ENCODE measurements at regions not wholly inside any gene's neighbourhood (a gene's known extent, or its start where the extent isn't known, plus 50 kb on each side); places are given as distances from the start of the nearest gene placed in this dataset.
"Not testable (repeated sequence)": the region's sequence is repeated elsewhere in the genome, so short reads cannot be mapped to it uniquely, and the experiment has no call there.

DNA sequence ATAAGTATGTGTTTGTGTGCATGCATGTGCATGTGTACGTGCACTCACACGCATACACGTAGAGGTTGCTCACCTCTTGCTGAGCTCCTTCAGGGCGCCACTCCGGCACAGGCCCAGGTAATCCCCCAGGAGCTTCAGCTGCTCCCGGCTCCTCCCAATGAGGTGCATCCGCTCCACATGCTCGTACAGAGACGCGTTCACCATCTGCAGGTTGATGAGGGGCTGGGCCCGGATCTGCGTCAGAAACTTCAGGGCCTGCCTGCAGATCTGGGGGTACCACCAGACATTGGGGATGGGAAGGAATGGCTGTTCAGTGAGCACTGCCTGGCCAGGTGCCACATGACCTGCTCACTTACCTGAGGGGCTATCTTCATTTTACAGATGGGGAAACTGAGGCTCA lies 127.0 kb downstream of the LRRC37A3 start:
- not testable (repeated sequence) for H3K27ac ChIP-seq (ENCODE audit: low read depth, low read length); H3K27me3 ChIP-seq (ENCODE audit: control insufficient read depth in 1 of 2, insufficient read depth in 2 of 2, low read length in 2 of 2); H3K4me3 ChIP-seq (ENCODE audit: low read depth in 1 of 2, low read length in 2 of 2); H3K9me3 ChIP-seq (ENCODE audit: control insufficient read depth in 1 of 2, low read length in 2 of 2); H3K4me1 ChIP-seq (ENCODE audit: control insufficient read depth in 1 of 2, insufficient read depth in 2 of 2, low read length in 2 of 2); H3K9ac ChIP-seq (ENCODE audit: low read depth in 1 of 2, low read length in 2 of 2)
- peaks cover 0 to 11% of the 10 kb centered on the region in 2 donors for H3K36me3 ChIP-seq (ENCODE audit: control insufficient read depth in 1 of 2, insufficient read depth in 2 of 2, low read length in 2 of 2)

DNA sequence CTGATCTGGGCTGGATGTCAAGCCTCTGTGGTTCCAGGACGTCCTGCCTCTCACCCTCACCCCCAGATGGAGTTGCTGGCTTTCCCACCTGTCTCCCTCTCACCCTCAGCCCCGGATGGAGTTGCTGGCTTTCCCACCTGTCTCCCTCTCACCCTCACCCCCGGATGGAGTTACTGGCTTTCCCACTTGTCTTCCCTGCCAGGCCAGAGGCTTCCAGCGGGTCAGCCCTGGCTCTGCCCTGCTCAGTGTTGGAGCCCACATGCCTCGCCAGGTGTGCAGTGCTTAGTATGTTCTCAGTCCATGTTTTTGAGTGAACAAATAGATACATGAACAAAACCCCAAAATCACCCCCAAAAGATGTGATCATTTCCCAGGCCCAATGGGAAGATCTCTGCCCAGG lies 127.6 kb downstream of the LRRC37A3 start:
- H3K4me3 ChIP-seq (ENCODE audit: low read depth in 1 of 2, low read length in 2 of 2); H3K27ac ChIP-seq (ENCODE audit: low read depth, low read length); H3K27me3 ChIP-seq (ENCODE audit: control insufficient read depth in 1 of 2, insufficient read depth in 2 of 2, low read length in 2 of 2); H3K9me3 ChIP-seq (ENCODE audit: control insufficient read depth in 1 of 2, low read length in 2 of 2); H3K9ac ChIP-seq (ENCODE audit: low read depth in 1 of 2, low read length in 2 of 2): not testable (repeated sequence)
- H3K36me3 ChIP-seq (ENCODE audit: control insufficient read depth in 1 of 2, insufficient read depth in 2 of 2, low read length in 2 of 2): peaks cover 0 to 14% of the 10 kb centered on the region in 2 donors
- H3K4me1 ChIP-seq (ENCODE audit: control insufficient read depth in 1 of 2, insufficient read depth in 2 of 2, low read length in 2 of 2): peaks cover 9 to 10% of the 10 kb centered on the region in 2 donors

DNA sequence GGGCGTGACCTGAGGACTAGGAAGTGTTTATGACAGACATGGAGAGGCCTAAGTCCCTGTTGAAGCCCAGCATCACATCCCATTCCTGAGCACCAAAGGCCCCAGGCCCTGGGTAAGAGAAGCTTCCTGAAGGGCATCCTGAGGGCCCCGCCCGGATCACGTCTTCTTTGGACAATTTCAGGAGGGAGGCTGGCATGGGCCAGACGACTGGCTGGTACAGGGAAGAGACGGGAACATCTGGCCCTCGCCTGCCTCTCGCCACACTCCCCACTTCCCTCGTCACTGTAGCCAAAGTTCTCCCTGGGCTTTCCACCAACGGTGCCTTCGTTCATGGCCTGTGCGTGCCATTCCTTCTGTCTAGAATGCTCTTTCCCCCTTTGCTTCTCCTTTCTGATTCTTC lies 128.1 kb downstream of the LRRC37A3 start:
- H3K9ac ChIP-seq (ENCODE audit: low read depth in 1 of 2, low read length in 2 of 2); H3K9me3 ChIP-seq (ENCODE audit: control insufficient read depth in 1 of 2, low read length in 2 of 2); H3K4me3 ChIP-seq (ENCODE audit: low read depth in 1 of 2, low read length in 2 of 2); H3K27me3 ChIP-seq (ENCODE audit: control insufficient read depth in 1 of 2, insufficient read depth in 2 of 2, low read length in 2 of 2); H3K27ac ChIP-seq (ENCODE audit: low read depth, low read length): not testable (repeated sequence)
- H3K36me3 ChIP-seq (ENCODE audit: control insufficient read depth in 1 of 2, insufficient read depth in 2 of 2, low read length in 2 of 2): peaks cover 0 to 19% of the 10 kb centered on the region in 2 donors
- peaks cover 13 to 14% of the 10 kb centered on the region in 2 donors for H3K4me1 ChIP-seq (ENCODE audit: control insufficient read depth in 1 of 2, insufficient read depth in 2 of 2, low read length in 2 of 2)

DNA sequence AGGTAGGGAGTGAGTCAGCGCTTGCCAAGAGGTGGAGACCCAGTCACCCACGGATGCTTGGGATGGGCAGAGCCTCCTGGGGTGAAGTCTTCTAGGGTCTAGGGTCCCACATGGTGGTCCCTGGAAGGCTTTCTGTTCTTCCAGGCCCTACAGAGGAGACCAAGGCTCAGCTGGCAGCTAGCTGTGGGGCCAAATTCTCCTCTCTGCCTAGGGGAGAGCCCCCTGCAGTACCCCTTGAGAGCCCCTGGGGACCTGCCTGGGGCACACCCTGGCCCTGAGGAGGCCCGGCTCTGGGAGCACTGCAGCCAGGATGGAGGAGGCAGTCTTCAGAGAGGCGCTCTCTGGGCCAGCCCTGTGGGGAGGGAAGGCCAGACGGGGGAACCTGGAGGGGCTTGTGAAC lies 128.6 kb upstream of the SMURF2 start:
- not testable (repeated sequence) for H3K27ac ChIP-seq (ENCODE audit: low read depth, low read length); H3K27me3 ChIP-seq (ENCODE audit: control insufficient read depth in 1 of 2, insufficient read depth in 2 of 2, low read length in 2 of 2); H3K9me3 ChIP-seq (ENCODE audit: control insufficient read depth in 1 of 2, low read length in 2 of 2); H3K9ac ChIP-seq (ENCODE audit: low read depth in 1 of 2, low read length in 2 of 2); H3K4me3 ChIP-seq (ENCODE audit: low read depth in 1 of 2, low read length in 2 of 2)
- H3K4me1 ChIP-seq (ENCODE audit: control insufficient read depth in 1 of 2, insufficient read depth in 2 of 2, low read length in 2 of 2): peaks cover 17% of the 10 kb centered on the region in 2 donors
- H3K36me3 ChIP-seq (ENCODE audit: control insufficient read depth in 1 of 2, insufficient read depth in 2 of 2, low read length in 2 of 2): peaks cover 0 to 23% of the 10 kb centered on the region in 2 donors

DNA sequence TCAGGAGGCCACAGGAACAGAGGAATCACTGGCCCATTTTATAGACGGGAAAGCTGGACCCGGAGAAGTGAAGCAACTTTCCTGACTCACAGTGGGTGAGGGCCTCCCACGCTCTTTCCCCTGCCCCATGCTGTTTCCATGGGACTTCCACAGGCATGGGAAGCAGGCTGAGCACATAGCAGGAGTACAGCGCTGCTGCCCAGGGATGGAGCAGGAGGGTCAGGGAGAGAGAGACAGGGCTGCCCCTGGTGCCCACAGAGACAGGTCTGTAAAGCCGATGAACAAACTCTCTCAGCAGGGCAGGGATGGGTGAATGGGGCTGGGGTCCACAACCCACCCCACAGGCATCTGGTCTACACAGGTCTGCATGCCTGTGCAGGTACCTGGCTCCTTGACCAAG lies 128.1 kb upstream of the SMURF2 start:
- H3K4me3 ChIP-seq (ENCODE audit: low read depth in 1 of 2, low read length in 2 of 2); H3K27me3 ChIP-seq (ENCODE audit: control insufficient read depth in 1 of 2, insufficient read depth in 2 of 2, low read length in 2 of 2); H3K27ac ChIP-seq (ENCODE audit: low read depth, low read length); H3K9me3 ChIP-seq (ENCODE audit: control insufficient read depth in 1 of 2, low read length in 2 of 2); H3K9ac ChIP-seq (ENCODE audit: low read depth in 1 of 2, low read length in 2 of 2): not testable (repeated sequence)
- Histone ChIP-seq H3K36me3 (ENCODE audit: control insufficient read depth in 1 of 2, insufficient read depth in 2 of 2, low read length in 2 of 2) (peaks cover 0 to 26% of the 10 kb centered on the region in 2 donors), H3K4me1 (ENCODE audit: control insufficient read depth in 1 of 2, insufficient read depth in 2 of 2, low read length in 2 of 2) (peaks cover 17% of the 10 kb centered on the region in 2 donors)

DNA sequence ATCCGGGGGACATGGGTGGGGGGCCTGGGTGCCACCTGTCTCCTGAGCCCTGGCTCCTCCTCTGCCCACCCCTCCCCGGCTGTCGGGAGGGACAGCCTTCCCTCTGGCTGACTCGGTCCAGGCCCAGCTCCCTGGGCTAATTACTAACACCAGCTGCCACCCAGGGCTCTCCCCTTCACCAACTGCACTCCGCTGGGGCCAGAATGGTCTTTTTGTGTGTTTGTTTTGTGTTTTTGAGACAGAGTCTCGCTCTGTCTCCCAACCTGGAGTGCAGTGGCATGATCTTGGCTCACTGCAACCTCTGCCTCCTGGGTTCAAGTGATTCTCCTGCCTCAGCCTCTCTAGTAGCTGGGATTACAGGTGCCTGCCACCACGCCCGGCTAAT lies 126.9 kb upstream of the SMURF2 start:
- not testable (repeated sequence) for H3K27me3 ChIP-seq (ENCODE audit: control insufficient read depth in 1 of 2, insufficient read depth in 2 of 2, low read length in 2 of 2); H3K9me3 ChIP-seq (ENCODE audit: control insufficient read depth in 1 of 2, low read length in 2 of 2); H3K27ac ChIP-seq (ENCODE audit: low read depth, low read length); H3K9ac ChIP-seq (ENCODE audit: low read depth in 1 of 2, low read length in 2 of 2); H3K4me3 ChIP-seq (ENCODE audit: low read depth in 1 of 2, low read length in 2 of 2)
- Histone ChIP-seq H3K4me1 (ENCODE audit: control insufficient read depth in 1 of 2, insufficient read depth in 2 of 2, low read length in 2 of 2) (peaks cover 17% of the 10 kb centered on the region in 2 donors), H3K36me3 (ENCODE audit: control insufficient read depth in 1 of 2, insufficient read depth in 2 of 2, low read length in 2 of 2) (peaks cover 0 to 30% of the 10 kb centered on the region in 2 donors)

DNA sequence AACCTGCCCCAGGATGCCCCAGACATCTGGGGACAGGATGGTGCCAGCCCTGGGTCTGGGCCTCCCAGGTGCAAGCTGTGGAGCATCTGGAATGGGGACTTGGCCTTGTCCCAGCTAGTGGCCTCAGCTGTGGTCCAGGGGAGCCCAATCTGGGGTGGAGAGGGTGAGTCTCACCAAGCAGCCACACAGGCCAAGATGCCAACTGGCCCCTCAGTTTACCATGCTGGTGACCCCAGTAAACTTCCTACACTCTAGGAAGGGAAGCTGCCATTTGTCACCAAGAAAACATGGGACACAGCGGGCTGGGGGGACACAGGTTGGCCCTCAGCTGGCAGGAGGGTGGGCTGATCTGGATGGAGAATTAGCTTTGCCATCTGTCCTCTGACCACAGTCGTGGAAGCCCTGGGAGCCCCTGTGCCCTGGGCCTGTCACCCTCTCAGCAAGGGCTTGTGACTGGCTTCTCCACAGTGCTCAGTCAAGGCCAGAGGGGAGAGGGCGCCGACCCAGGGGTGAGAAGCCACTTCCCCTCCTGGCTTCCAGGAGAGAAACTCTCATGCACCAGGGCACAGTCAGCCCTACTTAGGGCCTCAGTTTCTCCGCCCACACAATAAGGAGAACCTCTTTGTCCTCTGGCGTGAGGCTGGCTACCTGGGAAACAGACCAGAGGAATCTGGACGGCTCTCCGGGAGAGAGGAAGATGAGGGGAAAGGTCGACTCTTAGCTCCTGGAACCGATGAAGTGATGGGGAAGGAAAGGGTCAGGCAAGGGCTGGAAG lies 126.4 kb upstream of the SMURF2 start:
- H3K9ac ChIP-seq (ENCODE audit: low read depth in 1 of 2, low read length in 2 of 2): no peak overlapping the region
- no peak overlapping the region for H3K27ac ChIP-seq (ENCODE audit: low read depth, low read length)
- no peaks in the 10 kb centered on the region for H3K27me3 ChIP-seq (ENCODE audit: control insufficient read depth in 1 of 2, insufficient read depth in 2 of 2, low read length in 2 of 2)
- H3K36me3 ChIP-seq (ENCODE audit: control insufficient read depth in 1 of 2, insufficient read depth in 2 of 2, low read length in 2 of 2): peaks cover 0 to 30% of the 10 kb centered on the region in 2 donors
- no peak overlapping the region for H3K4me3 ChIP-seq (ENCODE audit: low read depth in 1 of 2, low read length in 2 of 2)
- H3K9me3 ChIP-seq (ENCODE audit: control insufficient read depth in 1 of 2, low read length in 2 of 2): no peaks in the 10 kb centered on the region
- H3K4me1 ChIP-seq (ENCODE audit: control insufficient read depth in 1 of 2, insufficient read depth in 2 of 2, low read length in 2 of 2): peaks cover 17% of the 10 kb centered on the region in 2 donors

DNA sequence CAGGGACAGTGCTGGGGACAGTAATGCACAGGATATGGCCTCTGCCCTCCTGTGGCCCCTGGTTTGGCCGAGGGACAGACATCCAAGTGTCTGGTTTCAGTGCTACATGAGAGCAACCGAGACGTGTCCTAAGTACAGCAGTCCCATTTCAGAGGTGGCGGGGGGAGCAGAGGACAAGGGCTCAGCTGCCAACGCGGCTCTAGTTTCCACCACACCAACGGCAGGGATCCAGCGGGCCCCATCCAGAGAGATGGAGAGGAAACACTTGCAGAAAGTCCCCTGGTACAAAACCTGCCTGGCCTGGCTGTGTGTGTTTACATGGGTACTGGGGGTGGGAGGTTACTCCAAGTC lies 125.8 kb upstream of the SMURF2 start:
- Histone ChIP-seq H3K36me3 (ENCODE audit: control insufficient read depth in 1 of 2, insufficient read depth in 2 of 2, low read length in 2 of 2) (peaks cover 0 to 30% of the 10 kb centered on the region in 2 donors), H3K27ac (ENCODE audit: low read depth, low read length) (no peak overlapping the region), H3K9me3 (ENCODE audit: control insufficient read depth in 1 of 2, low read length in 2 of 2) (no peaks in the 10 kb centered on the region), H3K27me3 (ENCODE audit: control insufficient read depth in 1 of 2, insufficient read depth in 2 of 2, low read length in 2 of 2) (no peaks in the 10 kb centered on the region), H3K9ac (ENCODE audit: low read depth in 1 of 2, low read length in 2 of 2) (no peak overlapping the region), H3K4me1 (ENCODE audit: control insufficient read depth in 1 of 2, insufficient read depth in 2 of 2, low read length in 2 of 2) (peaks cover 17% of the 10 kb centered on the region in 2 donors), H3K4me3 (ENCODE audit: low read depth in 1 of 2, low read length in 2 of 2) (no peak overlapping the region)

DNA sequence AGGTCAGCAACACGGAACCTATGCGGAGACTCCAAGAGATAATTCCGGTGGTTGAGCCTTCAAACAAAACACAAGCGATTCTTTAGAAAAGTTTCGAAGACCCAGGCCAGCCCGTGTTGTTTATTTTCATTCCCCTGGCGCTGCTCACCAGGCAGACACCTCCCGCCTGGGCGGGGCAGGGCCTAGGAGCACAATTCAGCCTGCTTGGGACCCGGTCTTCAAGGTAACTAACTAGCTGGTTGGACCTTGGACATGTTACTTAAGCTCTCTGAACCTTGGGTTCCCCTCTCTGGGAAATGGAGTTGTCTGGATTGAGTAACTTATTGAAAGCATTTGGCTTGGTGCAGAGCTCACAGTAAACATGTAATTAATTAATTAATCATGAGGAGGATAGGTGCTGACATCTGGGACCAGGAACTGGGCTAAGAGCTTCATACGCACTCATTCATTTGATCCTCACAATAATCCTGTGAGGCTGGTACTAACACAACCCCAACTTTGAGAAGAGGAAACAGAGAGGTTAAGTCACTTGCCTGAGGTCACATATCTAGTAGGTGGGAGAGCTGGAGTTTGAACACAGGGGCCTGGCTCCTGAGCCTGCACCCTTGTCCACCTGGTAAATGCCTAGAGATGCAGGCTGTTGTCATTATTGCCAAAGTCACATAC lies 125.3 kb upstream of the SMURF2 start:
- Histone ChIP-seq H3K4me3 (ENCODE audit: low read depth in 1 of 2, low read length in 2 of 2) (no peak overlapping the region), H3K27ac (ENCODE audit: low read depth, low read length) (no peak overlapping the region), H3K9ac (ENCODE audit: low read depth in 1 of 2, low read length in 2 of 2) (no peak overlapping the region), H3K27me3 (ENCODE audit: control insufficient read depth in 1 of 2, insufficient read depth in 2 of 2, low read length in 2 of 2) (no peaks in the 10 kb centered on the region), H3K36me3 (ENCODE audit: control insufficient read depth in 1 of 2, insufficient read depth in 2 of 2, low read length in 2 of 2) (peaks cover 0 to 30% of the 10 kb centered on the region in 2 donors), H3K9me3 (ENCODE audit: control insufficient read depth in 1 of 2, low read length in 2 of 2) (no peaks in the 10 kb centered on the region), H3K4me1 (ENCODE audit: control insufficient read depth in 1 of 2, insufficient read depth in 2 of 2, low read length in 2 of 2) (peaks cover 17% of the 10 kb centered on the region in 2 donors)

DNA sequence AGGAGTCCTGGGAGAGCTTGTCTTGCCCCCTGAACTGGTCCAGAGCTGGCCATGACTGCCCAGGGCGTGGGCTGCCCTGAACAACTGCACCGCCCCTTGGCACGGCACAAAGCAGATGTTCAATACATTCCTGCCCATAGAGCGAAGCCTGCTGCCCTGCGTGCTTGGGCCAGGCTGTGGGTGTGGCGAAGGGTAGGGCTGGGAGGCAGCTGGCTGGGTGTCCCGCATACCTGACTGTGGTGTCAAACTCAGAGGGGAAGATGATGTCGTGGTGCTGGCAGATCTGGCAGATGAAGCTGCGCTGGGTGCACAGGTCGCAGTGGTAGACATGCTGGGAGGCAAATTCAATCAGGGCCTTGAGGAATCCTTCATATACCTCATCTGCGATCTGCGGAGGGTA lies 124.2 kb upstream of the SMURF2 start:
- H3K9me3 ChIP-seq (ENCODE audit: control insufficient read depth in 1 of 2, low read length in 2 of 2): no peaks in the 10 kb centered on the region
- peaks cover 0 to 24% of the 10 kb centered on the region in 2 donors for H3K36me3 ChIP-seq (ENCODE audit: control insufficient read depth in 1 of 2, insufficient read depth in 2 of 2, low read length in 2 of 2)
- no peak overlapping the region for H3K27ac ChIP-seq (ENCODE audit: low read depth, low read length)
- H3K4me1 ChIP-seq (ENCODE audit: control insufficient read depth in 1 of 2, insufficient read depth in 2 of 2, low read length in 2 of 2): peaks cover 17 to 24% of the 10 kb centered on the region in 2 donors
- peaks cover 0 to 3% of the 10 kb centered on the region in 2 donors for H3K27me3 ChIP-seq (ENCODE audit: control insufficient read depth in 1 of 2, insufficient read depth in 2 of 2, low read length in 2 of 2)
- H3K4me3 ChIP-seq (ENCODE audit: low read depth in 1 of 2, low read length in 2 of 2): no peak overlapping the region
- no peak overlapping the region for H3K9ac ChIP-seq (ENCODE audit: low read depth in 1 of 2, low read length in 2 of 2)

Data from duodenal mucosa (tissue), 2 donors.